HG03159 (cell line): ENCODE measurements at regions not wholly inside any gene's neighbourhood (a gene's known extent, or its start where the extent isn't known, plus 50 kb on each side); places are given as distances from the start of the nearest gene placed in this dataset.

Source experiments
- ATAC-seq: cut with Tn5 transposase; IDR thresholded peaks from one replicate; pipeline ENCODE4 v1.9.1; 2021; ENCODE audit warnings: mild to moderate bottlenecking, moderate library complexity; ENCODE audit not compliant: unreplicated experiment

- ATAC-seq = no peak
These were observed 217.1 kb upstream of the GHITM start for GRCh38 chr10:83921984-83922860.

- ATAC-seq = no peak
These were observed 214.2 kb upstream of the GHITM start for GRCh38 chr10:83925133-83925532.

- ATAC-seq = no peak
These were observed 212.7 kb upstream of the GHITM start for GRCh38 chr10:83926606-83927005.

GRCh38 chr10:83927166-83927565 lies 212.1 kb upstream of the GHITM start:
- no peak for ATAC-seq

- no peak for ATAC-seq
These were observed 209.9 kb upstream of the GHITM start for GRCh38 chr10:83929399-83929798.

- ATAC-seq = no peak
These were observed 207.6 kb upstream of the GHITM start for GRCh38 chr10:83931669-83932068.

GRCh38 chr10:83932245-83932644 lies 207.1 kb upstream of the GHITM start:
- ATAC-seq = no peak

GRCh38 chr10:83934062-83934461 lies 205.2 kb upstream of the GHITM start:
- ATAC-seq = no peak

- ATAC-seq = no peak
These were observed 204.5 kb upstream of the GHITM start for GRCh38 chr10:83934641-83935338.

- ATAC-seq = no peak
These were observed 204.0 kb upstream of the GHITM start for GRCh38 chr10:83935339-83935736.

- ATAC-seq = no peak
These were observed 203.4 kb upstream of the GHITM start for GRCh38 chr10:83935911-83936310.

GRCh38 chr10:83937161-83937560 lies 202.1 kb upstream of the GHITM start:
- ATAC-seq = no peak

- no peak for ATAC-seq
These were observed 201.5 kb upstream of the GHITM start for GRCh38 chr10:83937826-83938225.

GRCh38 chr10:83941189-83941588 lies 198.1 kb upstream of the GHITM start:
- ATAC-seq = no peak

- no peak for ATAC-seq
These were observed 196.9 kb upstream of the GHITM start for GRCh38 chr10:83942410-83942809.

- ATAC-seq = no peak
These were observed 196.3 kb upstream of the GHITM start for GRCh38 chr10:83943049-83943448.

GRCh38 chr10:83943920-83944319 lies 195.4 kb upstream of the GHITM start:
- ATAC-seq = no peak

- no peak for ATAC-seq
These were observed 193.2 kb upstream of the GHITM start for GRCh38 chr10:83945982-83946718.

GRCh38 chr10:83952314-83952713 lies 187.0 kb upstream of the GHITM start:
- no peak for ATAC-seq

- no peak for ATAC-seq
These were observed 185.7 kb upstream of the GHITM start for GRCh38 chr10:83953589-83953988.

- ATAC-seq = no peak
These were observed 185.0 kb upstream of the GHITM start for GRCh38 chr10:83954193-83954799.
